Large intestine (tissue), 3 donors: ENCODE measurements at regions not wholly inside any gene's neighbourhood (a gene's known extent, or its start where the extent isn't known, plus 50 kb on each side); places are given as distances from the start of the nearest gene placed in this dataset.

Experiments used
- DNase-seq, 2 donors: peaks; one replicate each; pipeline versions ENCODE4 v3.0.0 to v3.0.0-alpha.2; 2013
- H3K27ac ChIP-seq: one replicate; pipeline ENCODE4 v1.5.1; 2013; ENCODE audit warnings: low read length
- H3K27me3 ChIP-seq: 2 replicates; pipeline ENCODE4 v1.6.1; 2013; ENCODE audit warnings: low read length; ENCODE audit not compliant: control insufficient read depth, insufficient read depth
- H3K36me3 ChIP-seq: 2 replicates; pipeline ENCODE4 v1.6.1; 2013; ENCODE audit warnings: low read length; ENCODE audit not compliant: control insufficient read depth, insufficient read depth
- H3K4me1 ChIP-seq: one replicate; pipeline ENCODE4 v1.6.1; 2013; ENCODE audit warnings: low read length; ENCODE audit not compliant: control insufficient read depth, insufficient read depth
- H3K4me3 ChIP-seq: one replicate; pipeline ENCODE4 v1.5.1; 2013; ENCODE audit warnings: low read length
- H3K9me3 ChIP-seq: one replicate; pipeline ENCODE4 v1.6.1; 2013; ENCODE audit warnings: mild to moderate bottlenecking, low read depth, low read length, moderate library complexity; ENCODE audit not compliant: control insufficient read depth
- WGBS: methylation state at CpG from one replicate; pipeline ENCODE4 v1.1.5; 2013; ENCODE audit warnings: low lambda C conversion rate; ENCODE audit not compliant: insufficient coverage; 5-methylcytosine and 5-hydroxymethylcytosine counted together

DNA sequence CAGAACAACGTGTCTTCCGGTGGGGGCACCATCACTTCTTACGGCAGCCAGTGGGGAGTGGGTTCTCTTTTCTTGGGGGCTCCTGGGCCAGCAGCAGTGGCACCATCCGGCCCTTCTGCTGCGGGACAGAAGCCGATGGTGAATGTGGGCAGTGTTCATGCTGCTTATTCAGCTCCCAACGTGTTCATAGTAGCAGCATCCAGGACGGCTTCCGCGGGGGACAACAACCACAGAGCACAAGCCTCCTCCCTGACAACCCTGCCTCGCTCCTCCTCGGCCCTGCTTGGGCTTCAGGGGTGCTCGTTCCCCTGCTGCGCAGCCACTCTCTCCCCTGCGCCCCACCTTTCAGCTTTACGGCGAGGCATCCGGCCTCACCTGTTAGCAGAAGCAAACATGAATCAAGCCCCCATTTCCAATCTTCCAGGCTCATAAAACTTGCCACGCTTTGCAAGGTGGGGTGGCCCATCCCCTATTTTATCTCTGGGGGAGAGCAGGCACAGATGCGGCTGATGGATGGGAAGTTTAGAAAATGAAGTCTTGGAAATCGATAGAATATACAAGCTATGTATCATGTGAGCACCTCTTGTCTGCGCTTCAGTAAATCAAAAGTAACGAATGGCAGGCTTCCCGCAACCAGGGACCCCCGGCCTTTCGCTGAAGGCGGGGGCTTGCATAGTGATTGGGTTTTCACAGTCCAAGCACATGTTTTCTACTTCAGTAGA, 191.8 kb upstream of the NECTIN1 start:
- H3K27ac ChIP-seq, result no peak overlapping the region
- H3K9me3 ChIP-seq, result no peaks in the 10 kb centered on the region
- no peak for DNase-seq
- no peak overlapping the region for H3K4me3 ChIP-seq
- H3K36me3 ChIP-seq, result no peaks in the 10 kb centered on the region
- H3K4me1 ChIP-seq, result no peaks in the 10 kb centered on the region
- H3K27me3 ChIP-seq, result peaks cover 16% of the 10 kb centered on the region
- WGBS, result no CpG with 5 or more reads among the region's 27 CpGs

DNA sequence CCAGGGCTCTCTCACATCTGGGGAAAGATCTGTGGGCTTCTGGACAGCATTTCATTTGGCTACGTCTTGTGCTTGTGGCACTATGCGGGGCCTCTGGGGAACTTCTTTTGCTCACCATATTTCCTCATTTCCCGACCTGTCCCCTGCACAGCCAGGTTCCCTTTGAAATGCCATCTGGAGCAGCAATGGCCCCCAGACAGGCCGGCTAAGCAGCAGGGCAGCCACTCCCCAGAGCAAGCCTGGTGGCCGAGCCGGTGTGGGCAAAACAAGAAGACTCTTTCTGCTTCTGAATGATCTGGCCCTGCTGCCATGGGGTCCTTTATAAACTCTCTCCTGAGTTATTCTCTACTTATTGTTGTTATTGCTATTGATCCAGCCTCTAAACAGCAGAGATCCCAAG, 190.7 kb upstream of the NECTIN1 start:
- no CpG with 5 or more reads among the region's 6 CpGs for WGBS
- no peaks in the 10 kb centered on the region for H3K9me3 ChIP-seq
- H3K4me3 ChIP-seq, result no peak overlapping the region

DNA sequence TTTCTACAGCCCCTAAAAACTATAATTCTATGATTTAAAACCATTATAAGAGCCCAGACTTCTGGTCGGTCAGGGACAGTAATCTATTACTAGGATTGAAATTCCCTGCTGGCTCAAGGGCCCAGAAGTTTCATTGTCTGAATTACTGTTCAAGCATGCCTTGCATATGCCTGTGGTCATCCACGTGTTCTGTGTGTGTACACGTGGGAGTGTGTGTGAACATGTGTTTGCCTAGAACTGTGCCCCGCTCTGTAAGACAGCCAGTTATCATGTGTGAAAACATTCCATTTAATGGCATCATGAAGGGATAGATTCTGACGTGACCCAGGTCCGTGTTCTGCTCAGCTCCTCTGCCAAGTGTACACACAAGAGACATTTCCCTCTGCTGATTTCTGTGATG, 189.3 kb upstream of the NECTIN1 start:
- no peak for DNase-seq
- no CpG with 5 or more reads among the region's 6 CpGs for WGBS
- Histone ChIP-seq H3K4me1 (no peaks in the 10 kb centered on the region), H3K36me3 (no peaks in the 10 kb centered on the region), H3K4me3 (no peak overlapping the region), H3K9me3 (no peaks in the 10 kb centered on the region), H3K27ac (no peak overlapping the region), H3K27me3 (peaks cover 16% of the 10 kb centered on the region)

More for the DNA sequence above, 190.7 kb upstream of the NECTIN1 start:
- H3K27ac ChIP-seq, result no peak overlapping the region
- H3K4me1 ChIP-seq, result no peaks in the 10 kb centered on the region
- no peak for DNase-seq
- H3K36me3 ChIP-seq, result no peaks in the 10 kb centered on the region
- H3K27me3 ChIP-seq, result peaks cover 16% of the 10 kb centered on the region

DNA sequence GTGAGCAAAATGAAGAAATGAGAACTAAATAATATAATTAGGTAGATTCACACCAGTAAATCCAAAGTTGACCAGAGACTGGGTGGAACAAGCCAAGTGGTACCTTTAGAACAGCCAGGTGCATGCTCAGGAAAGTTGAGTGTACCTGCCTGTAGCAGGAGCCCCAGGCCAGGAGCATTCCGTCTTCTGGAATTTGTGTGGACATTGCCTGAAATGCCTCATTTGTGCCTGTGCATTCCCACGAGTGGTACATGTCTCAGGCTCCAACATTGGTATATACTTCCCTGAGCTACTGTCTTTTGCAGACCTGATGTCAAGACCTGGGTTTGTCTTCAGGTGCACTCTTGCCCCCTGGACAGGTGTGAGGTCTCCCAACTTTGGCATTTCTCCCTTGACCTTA, 187.6 kb upstream of the NECTIN1 start:
- no peak for DNase-seq
- Histone ChIP-seq H3K4me3 (no peak overlapping the region), H3K27me3 (peaks cover 16% of the 10 kb centered on the region), H3K4me1 (no peaks in the 10 kb centered on the region), H3K36me3 (no peaks in the 10 kb centered on the region), H3K27ac (no peak overlapping the region), H3K9me3 (no peaks in the 10 kb centered on the region)
- 100% methylated on average over 1 of the region's 2 CpGs for WGBS

DNA sequence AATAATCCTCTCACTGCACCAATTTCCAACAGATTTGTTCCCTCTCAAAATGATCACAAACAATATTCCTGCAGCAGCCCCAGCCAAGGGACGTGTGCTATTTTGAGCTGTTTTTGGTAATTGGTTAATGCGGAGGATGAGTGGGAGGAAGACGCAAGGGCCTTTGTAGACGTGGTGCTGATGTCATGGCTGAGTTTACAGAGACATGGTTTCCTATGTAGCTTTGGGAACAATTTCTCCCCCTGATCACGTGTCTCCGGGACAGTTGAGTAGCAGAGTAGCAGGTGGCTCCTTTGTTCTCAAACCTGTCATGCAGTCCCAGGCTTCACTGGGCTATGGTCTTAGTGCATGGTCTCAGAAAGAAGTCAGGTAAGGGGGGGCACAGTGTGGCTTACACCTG, 183.2 kb upstream of the NECTIN1 start:
- Histone ChIP-seq H3K9me3 (no peaks in the 10 kb centered on the region), H3K27ac (no peak overlapping the region), H3K27me3 (no peaks in the 10 kb centered on the region), H3K36me3 (no peaks in the 10 kb centered on the region), H3K4me3 (no peak overlapping the region), H3K4me1 (peaks cover 37% of the 10 kb centered on the region)
- DNase-seq, result no peak
- no CpG with 5 or more reads among the region's 6 CpGs for WGBS

DNA sequence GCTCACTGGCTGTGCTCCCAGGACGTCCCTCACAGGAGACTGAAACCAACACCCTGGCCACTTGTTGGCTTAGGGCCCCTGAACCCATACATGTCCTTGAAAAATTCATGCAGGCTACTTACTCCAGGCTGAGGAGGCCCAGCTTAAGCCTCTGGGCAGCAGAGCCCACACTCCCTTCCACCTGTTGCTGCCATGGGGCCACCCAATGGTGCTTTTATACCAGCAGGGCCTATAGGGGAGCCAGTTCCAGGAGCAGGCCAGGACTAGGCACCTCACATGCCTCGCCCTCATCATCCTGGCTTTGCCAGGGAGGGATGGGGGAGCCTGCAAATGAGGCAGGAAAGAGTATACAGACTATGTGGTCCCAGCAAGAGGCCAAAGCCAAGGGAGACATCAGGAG, 181.7 kb upstream of the NECTIN1 start:
- WGBS, result no CpG with 5 or more reads among the region's 2 CpGs
- no peaks in the 10 kb centered on the region for H3K27me3 ChIP-seq
- H3K36me3 ChIP-seq, result no peaks in the 10 kb centered on the region
- no peaks in the 10 kb centered on the region for H3K9me3 ChIP-seq
- H3K27ac ChIP-seq, result no peak overlapping the region
- peaks cover 51% of the 10 kb centered on the region for H3K4me1 ChIP-seq
- no peak for DNase-seq
- H3K4me3 ChIP-seq, result no peak overlapping the region

DNA sequence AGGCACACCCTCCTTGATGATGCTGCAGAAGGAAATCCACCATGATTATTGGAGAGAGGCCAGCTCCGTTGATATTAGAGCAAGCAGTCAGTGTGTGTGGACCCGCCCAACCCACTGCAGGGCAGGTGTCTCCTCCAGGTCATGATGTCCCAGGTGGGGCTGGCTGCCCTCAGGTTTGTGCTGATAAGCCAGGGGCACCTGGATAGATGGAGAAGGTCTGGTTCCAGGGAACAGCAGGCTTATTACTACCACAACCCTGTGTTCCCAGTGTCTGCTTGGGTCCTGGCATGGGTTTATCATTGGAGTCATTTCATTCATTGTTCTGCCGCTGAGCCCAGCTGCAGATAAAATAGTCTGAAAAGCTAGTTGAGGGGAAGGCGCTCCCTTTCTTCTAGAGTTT, 181.1 kb upstream of the NECTIN1 start:
- H3K4me1 ChIP-seq, result peaks cover 57% of the 10 kb centered on the region
- DNase-seq, result peak; percentile 67 to 82
- H3K27me3 ChIP-seq, result no peaks in the 10 kb centered on the region
- no peak overlapping the region for H3K27ac ChIP-seq
- H3K4me3 ChIP-seq, result no peak overlapping the region
- no peaks in the 10 kb centered on the region for H3K9me3 ChIP-seq
- H3K36me3 ChIP-seq, result no peaks in the 10 kb centered on the region
- WGBS, result no CpG with 5 or more reads among the region's 4 CpGs

DNA sequence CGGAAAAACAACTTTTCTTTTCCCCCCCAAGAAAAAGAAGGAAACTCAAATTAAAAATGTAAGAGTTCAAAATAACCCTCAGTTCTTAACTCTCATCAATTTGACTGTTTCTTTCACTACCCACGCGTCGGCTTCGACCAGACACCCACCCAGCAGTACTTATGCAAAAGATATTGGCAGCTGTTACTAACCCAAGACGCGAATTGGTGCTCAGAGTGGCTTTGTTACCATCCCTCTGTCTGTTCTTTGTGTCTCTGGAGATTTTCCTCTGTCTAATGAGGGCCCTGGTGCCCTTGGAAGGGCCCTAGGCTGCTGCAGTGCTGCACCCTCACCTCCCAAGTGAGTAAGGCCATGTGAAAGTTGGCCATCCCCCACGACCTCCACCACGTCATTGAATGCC, 180.5 kb upstream of the NECTIN1 start:
- no peak overlapping the region for H3K4me3 ChIP-seq
- no peak for DNase-seq
- no peaks in the 10 kb centered on the region for H3K36me3 ChIP-seq
- WGBS, result 80% methylated on average over 1 of the region's 9 CpGs
- no peak overlapping the region for H3K27ac ChIP-seq
- no peaks in the 10 kb centered on the region for H3K9me3 ChIP-seq
- H3K4me1 ChIP-seq, result peaks cover 62% of the 10 kb centered on the region
- H3K27me3 ChIP-seq, result no peaks in the 10 kb centered on the region

DNA sequence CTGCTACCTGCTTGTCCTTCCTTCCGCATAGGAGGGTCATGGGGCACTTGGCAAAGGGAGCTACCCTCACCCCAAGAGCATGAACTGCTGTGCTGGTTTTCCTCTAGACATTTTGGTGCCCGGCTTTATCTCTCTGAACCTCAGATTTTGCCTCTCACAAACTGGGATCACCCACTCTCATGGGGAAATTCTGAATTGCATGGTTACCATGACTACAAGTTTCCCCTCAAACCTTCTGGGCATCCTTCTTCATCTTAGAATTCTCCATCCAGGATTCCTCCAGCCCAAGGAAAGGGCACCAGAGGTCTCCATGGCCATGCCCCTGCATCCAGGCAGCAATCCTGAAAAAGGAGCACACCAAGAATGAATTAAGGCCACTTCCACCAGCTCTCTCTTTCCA, 180.1 kb upstream of the NECTIN1 start:
- no CpG with 5 or more reads among the region's 2 CpGs for WGBS
- H3K9me3 ChIP-seq, result no peaks in the 10 kb centered on the region
- H3K27ac ChIP-seq, result no peak overlapping the region
- H3K27me3 ChIP-seq, result no peaks in the 10 kb centered on the region
- DNase-seq, result no peak
- peaks cover 66% of the 10 kb centered on the region for H3K4me1 ChIP-seq
- H3K4me3 ChIP-seq, result no peak overlapping the region
- no peaks in the 10 kb centered on the region for H3K36me3 ChIP-seq

DNA sequence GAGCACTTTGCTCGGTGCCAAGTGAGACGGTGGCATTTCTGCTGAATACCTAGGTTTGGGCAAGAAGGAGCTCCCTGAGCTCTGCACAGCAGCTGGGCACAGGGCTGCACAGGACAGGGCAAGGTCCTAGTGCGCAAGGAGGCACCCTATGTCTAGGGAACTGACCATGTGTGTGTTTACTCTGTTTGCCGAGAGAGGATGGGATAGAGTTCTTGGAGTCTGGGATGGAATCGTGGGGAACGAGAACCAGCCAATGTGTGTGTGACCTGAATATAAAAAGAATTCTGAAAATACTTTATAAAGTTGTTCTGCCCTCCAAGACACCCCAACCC, 179.5 kb upstream of the NECTIN1 start:
- peak overlapping the region; percentile 75 for H3K27ac ChIP-seq
- no peaks in the 10 kb centered on the region for H3K27me3 ChIP-seq
- no CpG with 5 or more reads among the region's 6 CpGs for WGBS
- H3K9me3 ChIP-seq, result no peaks in the 10 kb centered on the region
- H3K4me3 ChIP-seq, result no peak overlapping the region
- peaks cover 72% of the 10 kb centered on the region for H3K4me1 ChIP-seq
- H3K36me3 ChIP-seq, result no peaks in the 10 kb centered on the region
- DNase-seq, result no peak

DNA sequence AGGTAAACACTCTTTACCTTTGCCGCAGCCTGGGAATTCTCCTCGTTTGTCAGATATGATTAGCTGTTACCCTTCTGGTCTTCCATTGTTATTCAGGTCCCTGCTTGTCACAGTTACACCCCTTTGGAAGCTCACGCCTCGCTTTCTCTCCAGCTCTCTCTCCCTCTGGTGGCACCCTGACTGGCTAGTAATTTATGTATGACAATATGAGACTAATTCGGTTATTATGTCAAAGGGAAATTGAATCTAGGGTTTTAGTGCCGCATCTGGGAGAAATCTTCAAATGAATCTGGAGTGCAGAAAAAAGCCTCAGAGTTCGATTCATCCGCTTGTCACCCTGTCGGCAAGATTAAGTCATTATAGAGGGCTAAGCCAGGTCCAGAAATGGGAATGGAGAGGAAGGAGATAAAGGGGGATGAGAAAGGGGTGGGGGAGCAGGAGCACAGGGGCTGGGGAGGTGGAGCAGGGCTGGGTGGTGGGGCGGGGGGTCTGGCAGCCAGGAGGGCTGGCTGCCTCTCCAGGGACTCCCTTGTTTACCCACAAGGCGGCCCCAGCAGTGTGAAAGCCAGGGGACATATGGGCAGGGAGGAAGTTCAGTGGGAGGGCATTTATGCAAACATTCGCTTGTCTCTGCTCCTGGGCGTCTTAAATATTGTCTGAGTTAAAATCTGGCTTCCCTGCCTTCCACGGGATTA, 179.0 kb upstream of the NECTIN1 start:
- peak in 1 of 2 donors; percentile 52 for DNase-seq
- Histone ChIP-seq H3K27ac (peak overlapping the region; percentile 75), H3K27me3 (no peaks in the 10 kb centered on the region), H3K4me1 (peaks cover 77% of the 10 kb centered on the region), H3K36me3 (no peaks in the 10 kb centered on the region), H3K9me3 (no peaks in the 10 kb centered on the region), H3K4me3 (peak overlapping the region; percentile 5)
- no CpG with 5 or more reads among the region's 14 CpGs for WGBS
